Uterus (tissue), 2 donors: ENCODE measurements at regions not wholly inside any gene's neighbourhood (a gene's known extent, or its start where the extent isn't known, plus 50 kb on each side); places are given as distances from the start of the nearest gene placed in this dataset.

Source experiments
- CTCF ChIP-seq, 4 experiments: fragments of 200-600 bp in 2 of 4; fragments of 450-650 bp in 2 of 4; sonication (generic) in 2 of 4; IDR thresholded peaks; one replicate each; pipeline ENCODE4 v1.5.1; 2016 to 2019; ENCODE audit warnings: antibody characterized with exemption in 4 of 4, mild to moderate bottlenecking in 2 of 4, moderate library complexity in 1 of 4
- POLR2A ChIP-seq, 2 donors: fragments of 450-650 bp; IDR thresholded peaks; one replicate each; pipeline ENCODE4 v1.6.1; 2016; ENCODE audit warnings: antibody characterized with exemption in 2 of 2, mild to moderate bottlenecking in 1 of 2, moderate library complexity in 1 of 2

GRCh38 chr6:11295969-11296368 is 63.5 kb upstream of the NEDD9 start:
- TF ChIP-seq POLR2A (IDR thresholded peaks at IDR 0.05) (no peak), CTCF (IDR thresholded peaks at IDR 0.05) (no peak)
